Brain microvascular endothelial cell (primary cell): ENCODE measurements at regions not wholly inside any gene's neighbourhood (a gene's known extent, or its start where the extent isn't known, plus 50 kb on each side); places are given as distances from the start of the nearest gene placed in this dataset.

Experiments
- DNase-seq: peaks from one replicate; pipeline ENCODE4 v3.0.0-alpha.2; 2020
- H3K27ac ChIP-seq: fragments of 250-450 bp; sonication (Bioruptor Pico); 2 replicates; pipeline ENCODE4 v1.5.1; 2020; ENCODE audit warnings: mild to moderate bottlenecking, moderate library complexity
- H3K27me3 ChIP-seq: fragments of 250-450 bp; sonication (Bioruptor Pico); replicated peaks from 2 replicates; pipeline ENCODE4 v1.5.1; 2020; ENCODE audit warnings: mild to moderate bottlenecking
- H3K36me3 ChIP-seq: fragments of 250-450 bp; sonication (Bioruptor Pico); replicated peaks from 2 replicates; pipeline ENCODE4 v1.5.1; 2020; ENCODE audit warnings: mild to moderate bottlenecking
- H3K4me3 ChIP-seq: 2 replicates; pipeline ENCODE4 v1.5.1; 2011; ENCODE audit warnings: low read depth, mild to moderate bottlenecking, control low read depth, low read length, moderate library complexity
- in situ Hi-C: cut with HindIII; loops from 2 replicates; pipeline ENCODE4 v1.10.0; 2017; ENCODE audit warnings: low sequenced_read_pairs, low pct_ligation_motif_present
- TF ChIP-seq, protein P1 (sequence below): IDR thresholded peaks from 2 replicates; pipeline ENCODE4 v1.5.1; 2011; ENCODE audit warnings: low read depth, mild to moderate bottlenecking, moderate library complexity, low read length, control low read depth, inconsistent platforms; ENCODE audit errors: missing control alignments

- H3K27me3 ChIP-seq = no peaks in the 10 kb centered on the region
- in situ Hi-C loops = no loop called here
- H3K27ac ChIP-seq = no peak overlapping the region
- H3K4me3 ChIP-seq = no peak overlapping the region
- TF ChIP-seq, protein P1, sequence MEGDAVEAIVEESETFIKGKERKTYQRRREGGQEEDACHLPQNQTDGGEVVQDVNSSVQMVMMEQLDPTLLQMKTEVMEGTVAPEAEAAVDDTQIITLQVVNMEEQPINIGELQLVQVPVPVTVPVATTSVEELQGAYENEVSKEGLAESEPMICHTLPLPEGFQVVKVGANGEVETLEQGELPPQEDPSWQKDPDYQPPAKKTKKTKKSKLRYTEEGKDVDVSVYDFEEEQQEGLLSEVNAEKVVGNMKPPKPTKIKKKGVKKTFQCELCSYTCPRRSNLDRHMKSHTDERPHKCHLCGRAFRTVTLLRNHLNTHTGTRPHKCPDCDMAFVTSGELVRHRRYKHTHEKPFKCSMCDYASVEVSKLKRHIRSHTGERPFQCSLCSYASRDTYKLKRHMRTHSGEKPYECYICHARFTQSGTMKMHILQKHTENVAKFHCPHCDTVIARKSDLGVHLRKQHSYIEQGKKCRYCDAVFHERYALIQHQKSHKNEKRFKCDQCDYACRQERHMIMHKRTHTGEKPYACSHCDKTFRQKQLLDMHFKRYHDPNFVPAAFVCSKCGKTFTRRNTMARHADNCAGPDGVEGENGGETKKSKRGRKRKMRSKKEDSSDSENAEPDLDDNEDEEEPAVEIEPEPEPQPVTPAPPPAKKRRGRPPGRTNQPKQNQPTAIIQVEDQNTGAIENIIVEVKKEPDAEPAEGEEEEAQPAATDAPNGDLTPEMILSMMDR = no peak
- no peaks in the 10 kb centered on the region for H3K36me3 ChIP-seq
- no peak for DNase-seq
Measured at GRCh38 chr1:244183037-244183436, 132.0 kb downstream of the ZBTB18 start.

DNA sequence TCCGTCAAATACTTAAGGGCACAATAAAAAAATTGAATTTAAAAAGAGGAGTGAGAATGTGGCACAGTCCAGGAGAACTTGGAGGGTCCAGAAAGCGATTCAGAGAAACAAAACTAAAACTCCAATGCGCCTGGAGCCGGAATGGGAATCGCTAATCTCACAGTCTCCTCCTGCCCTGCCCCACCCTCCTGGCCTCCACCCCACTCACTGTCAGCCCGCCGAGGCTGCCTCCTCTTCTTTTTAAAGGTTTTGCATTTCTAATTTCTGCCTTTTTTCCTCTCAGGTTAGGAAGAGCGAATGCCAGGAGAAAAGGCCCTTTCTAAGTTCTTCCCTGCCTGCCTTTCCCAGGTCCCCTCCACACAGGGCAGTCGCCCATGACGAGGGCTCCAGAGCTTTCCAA is 135.3 kb downstream of the ZBTB18 start:
- no peak for DNase-seq
- H3K4me3 ChIP-seq = no peak overlapping the region
- in situ Hi-C loops = no loop called here
- no peak overlapping the region for H3K27ac ChIP-seq
- H3K27me3 ChIP-seq = no peaks in the 10 kb centered on the region
- no peaks in the 10 kb centered on the region for H3K36me3 ChIP-seq
- TF ChIP-seq, protein P1 = no peak

GRCh38 chr1:244187310-244187709 is 136.2 kb downstream of the ZBTB18 start:
- no peaks in the 10 kb centered on the region for H3K27me3 ChIP-seq
- H3K27ac ChIP-seq = no peak overlapping the region
- H3K36me3 ChIP-seq = no peaks in the 10 kb centered on the region
- in situ Hi-C loops = no loop called here
- DNase-seq = no peak
- no peak overlapping the region for H3K4me3 ChIP-seq
- TF ChIP-seq, protein P1 = no peak

DNA sequence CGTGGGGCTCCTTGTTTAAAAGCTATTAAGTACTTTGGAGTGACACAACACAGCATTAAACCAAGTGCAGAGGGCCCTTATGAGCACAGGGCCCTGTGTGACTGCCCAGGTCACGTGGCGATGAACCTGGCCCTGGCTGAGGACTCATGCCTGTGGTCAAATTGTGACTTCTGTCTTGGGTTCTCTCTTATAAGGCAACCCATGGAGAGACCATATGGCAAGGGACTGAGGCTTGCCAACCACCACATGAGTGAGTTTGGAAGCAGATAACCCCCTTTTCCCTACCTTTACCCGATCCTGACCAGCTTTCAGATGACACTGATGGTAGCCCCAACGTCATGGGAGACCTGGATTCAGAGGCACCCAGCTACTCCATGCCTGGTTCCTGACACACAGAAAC is 140.5 kb downstream of the ZBTB18 start:
- no peaks in the 10 kb centered on the region for H3K36me3 ChIP-seq
- H3K4me3 ChIP-seq = no peak overlapping the region
- TF ChIP-seq, protein P1 = no peak
- in situ Hi-C loops = no loop called here
- no peak for DNase-seq
- H3K27ac ChIP-seq = no peak overlapping the region
- H3K27me3 ChIP-seq = no peaks in the 10 kb centered on the region

- Histone ChIP-seq H3K27ac (no peak overlapping the region), H3K36me3 (no peaks in the 10 kb centered on the region), H3K27me3 (no peaks in the 10 kb centered on the region), H3K4me3 (no peak overlapping the region)
- in situ Hi-C loops = no loop called here
- no peak for DNase-seq
- TF ChIP-seq, protein P1 = no peak
Measured at GRCh38 chr1:244192325-244192724, 141.2 kb downstream of the ZBTB18 start.

DNA sequence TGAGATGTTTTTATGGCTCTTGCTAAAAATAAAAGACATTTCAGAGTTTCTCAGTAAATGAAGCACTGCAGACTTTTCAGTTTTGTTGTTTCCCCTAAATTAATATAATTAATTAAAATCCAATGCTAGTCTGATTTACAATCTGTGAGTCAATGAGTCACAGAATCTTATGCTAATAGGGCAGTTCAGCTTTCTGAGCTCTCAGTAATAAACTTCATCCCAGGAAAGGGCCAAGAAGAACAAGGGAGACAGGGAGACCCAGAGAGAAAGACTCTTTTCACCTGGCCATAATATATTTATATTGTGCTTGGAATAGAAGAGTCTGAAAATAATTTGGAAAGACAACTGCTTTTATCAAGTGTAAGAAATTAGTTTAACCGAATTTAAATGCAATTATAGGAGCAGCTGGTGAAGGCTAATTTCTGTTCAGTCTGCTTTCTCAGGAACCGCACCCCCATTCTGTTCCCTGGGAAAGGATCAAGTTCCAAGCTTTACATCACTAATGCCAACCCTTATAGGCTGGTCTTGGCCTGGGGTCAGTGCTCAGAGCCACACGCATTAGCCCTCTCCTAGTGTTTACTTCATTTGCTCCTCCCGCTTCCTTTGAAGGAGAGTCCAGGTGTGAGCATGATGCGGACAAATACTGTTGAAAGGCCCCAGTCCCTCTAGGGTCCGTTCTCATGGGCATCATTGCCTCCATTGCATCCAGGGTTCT is 145.6 kb downstream of the ZBTB18 start:
- in situ Hi-C loops = no loop called here
- H3K4me3 ChIP-seq = no peak overlapping the region
- TF ChIP-seq, protein P1 = no peak

More for the DNA sequence above, 145.6 kb downstream of the ZBTB18 start:
- no peak overlapping the region for H3K27ac ChIP-seq
- no peak for DNase-seq
- H3K36me3 ChIP-seq = no peaks in the 10 kb centered on the region
- H3K27me3 ChIP-seq = no peaks in the 10 kb centered on the region
